ENCODE measurements at regions not wholly inside any gene's neighbourhood (a gene's known extent, or its start where the extent isn't known, plus 50 kb on each side); places are given as distances from the start of the nearest gene placed in this dataset.

DNA sequence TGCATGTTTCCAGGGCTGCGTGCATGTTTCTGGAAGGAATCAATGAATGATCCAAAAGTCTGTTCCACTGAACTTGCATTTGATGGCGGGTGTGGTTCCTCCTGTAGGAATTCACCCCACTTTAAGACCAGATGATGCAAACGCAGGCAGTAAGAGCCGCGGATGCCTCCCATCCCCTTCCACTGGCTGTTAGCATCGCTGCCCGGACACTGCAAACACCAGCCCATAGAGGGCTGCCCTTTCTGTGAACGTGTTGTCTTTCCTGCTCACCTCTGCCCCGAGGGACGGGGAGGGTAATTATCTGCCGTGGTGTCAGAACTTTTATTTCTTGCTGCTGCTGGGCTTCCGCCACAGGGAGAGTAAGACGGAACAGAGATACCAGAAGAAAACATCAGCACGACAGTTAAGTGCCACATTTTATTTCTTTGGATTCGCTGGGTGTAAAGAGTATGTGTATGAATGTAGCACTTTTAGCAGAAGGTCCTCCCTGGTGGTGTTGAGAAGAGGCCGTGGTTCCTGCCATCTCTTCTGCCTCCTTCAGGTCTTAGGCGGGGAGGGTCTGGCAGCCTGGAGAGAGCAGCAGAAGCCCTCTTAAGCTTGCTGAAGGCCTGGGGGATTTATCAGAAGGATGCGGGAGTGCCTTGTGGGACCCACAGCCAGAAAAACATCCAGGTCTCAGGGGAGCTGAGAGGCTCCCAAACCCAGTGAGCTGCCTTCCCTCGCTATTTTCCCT is 53.2 kb upstream of the NECTIN1 start:
- TF ChIP-seq CTCF (IDR thresholded peaks at IDR 0.05; ENCODE audit: insufficient read depth, low read depth, low read length, missing control alignments), result no peak
- DNase-seq (ENCODE audit: low read depth), result no peak
- H3K4me3 ChIP-seq (ENCODE audit: low read depth, low read length), result no peak overlapping the region

DNA sequence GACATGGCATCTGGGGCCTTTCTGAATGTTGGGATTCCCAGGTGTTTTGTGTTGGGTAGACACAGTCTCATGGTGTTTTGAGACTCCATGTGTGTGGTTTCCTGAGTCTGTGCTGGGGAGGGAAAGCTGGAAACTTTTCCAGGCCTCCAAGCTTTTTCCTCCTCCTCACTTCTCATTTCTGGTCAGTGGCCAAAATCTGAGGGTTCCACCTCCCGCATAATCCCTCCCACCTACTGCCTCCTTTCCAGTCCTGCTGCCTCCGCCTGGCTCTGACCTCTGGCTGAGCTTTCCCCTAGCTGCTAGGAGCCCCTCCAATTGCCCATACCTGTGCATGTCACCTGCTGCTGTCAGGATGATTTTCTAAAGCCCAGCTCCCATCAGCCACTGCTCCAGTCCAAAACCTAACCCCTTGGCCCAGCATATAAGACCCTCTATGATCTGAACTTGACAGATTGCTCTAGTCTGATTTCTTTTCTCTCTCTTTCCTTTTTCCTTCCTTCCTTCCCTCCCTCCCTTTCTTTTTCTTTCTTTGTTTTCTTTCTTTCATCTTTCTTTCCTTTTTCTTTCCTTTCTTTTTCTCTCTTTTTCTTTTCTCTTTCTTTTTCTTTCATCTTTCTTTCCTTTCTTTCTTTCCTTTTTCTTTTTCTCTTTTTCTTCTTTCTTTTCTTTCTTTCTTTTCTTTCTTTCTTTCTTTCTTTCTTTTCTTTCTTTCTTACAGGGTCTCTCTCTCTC is 51.4 kb upstream of the NECTIN1 start:
- DNase-seq (ENCODE audit: low read depth), result no peak
- TF ChIP-seq CTCF (IDR thresholded peaks at IDR 0.05; ENCODE audit: insufficient read depth, low read depth, low read length, missing control alignments), result no peak

DNA sequence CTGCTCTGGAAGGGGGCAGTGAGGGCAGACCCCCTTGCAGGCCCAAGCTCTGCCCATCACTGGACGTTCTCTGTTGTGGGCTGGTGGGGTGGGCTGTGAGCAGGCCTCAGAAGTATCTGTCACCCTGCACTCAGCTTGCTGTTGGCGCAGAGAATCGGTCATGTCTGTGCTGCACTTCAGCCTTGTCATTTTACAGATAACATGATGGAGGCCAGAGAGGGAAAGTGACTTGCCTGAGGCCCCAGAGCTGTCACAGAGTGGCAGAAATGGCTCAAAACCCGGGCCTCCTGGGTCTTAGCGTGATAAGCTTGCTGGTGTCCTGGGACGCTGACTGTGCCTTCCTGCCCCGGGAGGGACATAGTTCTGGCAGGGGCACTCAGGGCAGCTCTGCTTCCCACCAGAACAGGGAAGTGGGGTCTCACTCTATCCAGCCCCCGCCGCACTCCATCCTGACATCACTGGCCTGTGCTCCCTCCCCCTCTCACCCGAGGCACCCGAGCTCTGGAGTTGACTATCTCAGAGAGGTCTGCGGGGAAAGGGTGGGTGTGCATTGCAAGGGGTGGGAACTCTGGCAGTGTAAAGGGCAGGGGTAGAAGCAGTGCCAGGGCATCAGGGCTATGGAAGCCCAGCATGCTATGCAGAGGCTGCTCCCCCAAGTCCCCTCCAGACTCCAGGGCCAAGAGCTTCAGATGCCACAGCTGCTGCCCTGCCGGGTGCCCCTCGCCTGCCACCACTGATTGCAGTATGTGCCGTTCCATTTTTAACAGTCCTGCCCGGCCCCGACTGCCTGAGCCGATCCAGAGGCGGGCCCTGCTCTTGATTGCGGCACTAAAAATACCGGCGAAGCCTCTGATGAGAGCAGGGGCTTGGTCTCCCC is 50.4 kb upstream of the NECTIN1 start:
- no peak overlapping the region for H3K4me3 ChIP-seq (ENCODE audit: low read depth, low read length)
- TF ChIP-seq CTCF (IDR thresholded peaks at IDR 0.05; ENCODE audit: insufficient read depth, low read depth, low read length, missing control alignments), result no peak
- DNase-seq (ENCODE audit: low read depth), result no peak

More for the DNA sequence above, 51.4 kb upstream of the NECTIN1 start:
- no peak overlapping the region for H3K4me3 ChIP-seq (ENCODE audit: low read depth, low read length)

Data from GM12865 (cell line).